GM12892 (cell line): ENCODE measurements at regions not wholly inside any gene's neighbourhood (a gene's known extent, or its start where the extent isn't known, plus 50 kb on each side); places are given as distances from the start of the nearest gene placed in this dataset.

Experiments
- POLR2A ChIP-seq: IDR thresholded peaks from 2 replicates; pipeline ENCODE4 v1.6.1; 2011; ENCODE audit warnings: low read depth, low read length, control low read depth
- POLR2AphosphoS5 ChIP-seq: IDR thresholded peaks from 2 replicates; pipeline ENCODE4 v1.6.1; 2011; ENCODE audit warnings: low read depth, low read length, control low read depth

- TF ChIP-seq POLR2AphosphoS5 (no peak), POLR2A (no peak)
These were observed 1087.3 kb upstream of the PRKX start for GRCh38 chrX:4800756-4801155.
